HG03342 (cell line): ENCODE measurements at regions not wholly inside any gene's neighbourhood (a gene's known extent, or its start where the extent isn't known, plus 50 kb on each side); places are given as distances from the start of the nearest gene placed in this dataset.
"Not testable (repeated sequence)": the region's sequence is repeated elsewhere in the genome, so short reads cannot be mapped to it uniquely, and the experiment has no call there.

Experiments
- ATAC-seq: cut with Tn5 transposase; IDR thresholded peaks from one replicate; pipeline ENCODE4 v1.9.1; 2021; ENCODE audit warnings: mild to moderate bottlenecking, moderate library complexity; ENCODE audit not compliant: unreplicated experiment

DNA sequence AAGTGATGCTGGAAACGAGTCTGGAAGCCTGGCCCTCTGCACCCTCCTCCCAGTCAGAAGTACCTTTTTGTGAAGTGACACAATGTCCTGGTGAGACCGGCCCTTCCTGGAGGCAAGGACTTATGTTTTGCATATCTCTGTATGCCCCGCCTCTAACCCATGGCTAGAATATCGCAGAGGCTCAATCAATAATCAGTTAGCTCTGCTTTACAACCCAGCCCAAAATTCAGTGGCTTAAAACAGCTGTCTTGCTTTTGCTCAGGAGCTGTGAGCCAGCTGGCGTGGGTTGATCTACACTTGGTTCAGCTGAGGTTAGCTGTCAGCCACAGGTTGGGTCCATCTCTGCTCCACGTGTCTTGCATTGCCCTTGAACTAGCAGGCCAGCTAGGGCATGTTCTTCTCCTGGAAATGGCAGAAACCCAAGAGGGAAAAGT is 98.8 kb upstream of the METTL14 start:
- no peak for ATAC-seq

DNA sequence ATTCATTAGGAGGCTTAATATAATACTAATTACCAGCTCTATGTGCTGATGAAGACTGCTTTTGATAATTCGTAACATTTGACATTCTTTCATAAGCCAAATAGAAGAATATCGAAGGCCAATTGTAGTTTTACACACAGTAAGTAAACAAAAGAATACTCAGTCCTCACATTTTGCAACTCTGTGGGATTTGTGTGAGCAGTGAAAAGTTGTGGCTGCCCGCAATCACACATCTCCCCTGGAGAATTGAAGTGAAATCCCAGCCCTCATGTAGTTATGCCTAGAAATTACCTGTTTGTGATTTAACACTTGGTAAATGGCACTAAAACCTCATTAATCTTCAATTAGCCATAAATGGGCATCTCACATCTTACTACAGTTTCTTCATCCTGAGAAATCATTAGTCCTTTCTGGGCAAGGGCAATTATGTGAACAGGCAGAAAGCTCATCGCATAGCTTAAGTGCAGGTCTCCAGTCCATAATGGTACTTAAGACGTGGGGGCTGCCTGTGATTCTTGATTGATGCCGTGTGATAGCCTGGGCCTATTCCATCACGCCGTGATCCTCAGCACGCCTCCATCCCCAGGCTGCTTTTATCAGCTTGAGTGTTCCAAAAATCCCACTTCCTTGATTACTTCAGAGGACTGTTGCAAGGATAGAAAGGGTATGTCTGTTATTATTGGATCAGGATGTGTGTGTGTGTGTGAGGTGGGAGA is 97.9 kb upstream of the METTL14 start:
- ATAC-seq, result no peak

DNA sequence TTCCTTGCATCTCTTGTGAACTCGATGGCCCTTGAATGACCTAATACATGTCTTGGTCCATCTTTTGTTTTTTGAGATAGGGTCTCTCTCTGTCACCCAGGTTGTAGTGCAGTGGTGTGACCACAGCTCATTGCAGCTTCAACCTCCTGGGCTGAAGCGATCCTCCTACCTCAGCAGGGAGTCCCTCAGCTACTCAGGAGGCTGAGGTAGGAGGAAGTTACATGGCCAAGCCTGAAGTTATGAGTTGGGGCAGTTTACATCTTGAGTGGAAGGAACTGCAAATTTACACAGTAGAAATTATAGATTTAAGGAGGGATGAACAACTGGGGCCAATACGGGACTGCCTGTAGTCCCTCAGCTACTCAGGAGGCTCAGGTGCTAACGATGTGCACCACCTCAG is 97.2 kb upstream of the METTL14 start:
- no peak for ATAC-seq

DNA sequence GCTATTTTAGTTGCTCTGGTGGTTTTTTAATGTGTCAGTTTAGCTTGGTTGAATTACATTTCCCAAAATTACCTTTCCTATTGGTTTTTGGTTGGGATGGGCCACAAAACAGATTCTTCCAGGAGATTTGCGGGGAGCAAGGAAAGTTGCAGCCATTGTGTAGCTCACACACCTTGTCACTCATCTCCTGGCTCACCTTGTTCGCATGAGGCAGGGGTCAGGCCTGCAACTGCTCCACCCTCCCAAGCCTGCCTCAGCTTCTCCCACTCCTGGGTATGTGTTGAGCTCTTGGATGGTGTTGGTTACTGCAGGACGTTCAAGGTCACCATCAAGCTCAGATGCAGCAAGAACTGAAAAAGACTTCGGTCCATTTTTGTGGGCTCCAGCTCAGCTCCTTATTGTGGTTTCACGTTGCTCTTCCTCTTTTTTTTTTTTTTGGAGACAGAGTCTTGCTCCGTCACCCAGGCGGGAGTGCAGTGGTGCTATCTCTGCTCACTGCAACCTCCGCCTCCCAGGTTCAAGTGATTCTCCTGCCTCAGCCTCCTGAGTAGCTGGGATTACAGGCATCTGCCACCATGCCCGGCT is 95.6 kb upstream of the METTL14 start:
- ATAC-seq, result no peak

DNA sequence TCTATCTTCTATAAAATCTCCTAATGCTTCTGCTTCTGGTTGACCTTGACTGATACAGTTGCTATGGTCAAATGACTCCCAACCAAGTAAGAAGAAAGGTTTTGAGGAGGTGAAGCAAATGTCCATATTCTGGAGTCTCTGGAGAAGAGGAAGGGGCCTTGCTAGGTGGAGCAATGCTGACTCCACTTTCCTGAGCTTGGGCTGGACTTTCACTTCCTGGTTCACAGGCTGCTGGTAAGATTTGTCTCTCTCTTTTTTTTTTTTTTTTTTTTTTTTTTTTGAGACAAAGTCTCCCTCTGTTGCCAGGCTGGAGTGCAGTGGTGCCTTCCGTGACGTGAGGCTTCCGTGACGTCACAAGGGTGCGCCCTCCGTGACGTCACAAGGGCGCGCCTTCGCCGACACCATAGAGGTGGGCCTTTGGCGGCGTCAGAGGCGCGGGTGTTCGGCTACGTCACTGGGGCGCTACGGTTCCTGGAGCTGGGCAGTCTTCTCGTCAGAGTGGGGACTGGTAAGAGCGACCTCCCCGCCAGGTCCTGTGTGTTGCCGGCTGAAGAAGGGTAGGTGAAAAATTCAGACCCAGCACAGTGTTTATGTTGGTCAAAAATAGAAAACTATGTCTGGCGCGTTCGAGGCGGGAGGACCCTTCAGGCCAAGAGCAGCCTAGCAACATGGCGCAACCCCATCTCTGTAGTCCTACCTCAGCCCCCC is 93.7 kb upstream of the METTL14 start:
- peak; percentile 98 for ATAC-seq

DNA sequence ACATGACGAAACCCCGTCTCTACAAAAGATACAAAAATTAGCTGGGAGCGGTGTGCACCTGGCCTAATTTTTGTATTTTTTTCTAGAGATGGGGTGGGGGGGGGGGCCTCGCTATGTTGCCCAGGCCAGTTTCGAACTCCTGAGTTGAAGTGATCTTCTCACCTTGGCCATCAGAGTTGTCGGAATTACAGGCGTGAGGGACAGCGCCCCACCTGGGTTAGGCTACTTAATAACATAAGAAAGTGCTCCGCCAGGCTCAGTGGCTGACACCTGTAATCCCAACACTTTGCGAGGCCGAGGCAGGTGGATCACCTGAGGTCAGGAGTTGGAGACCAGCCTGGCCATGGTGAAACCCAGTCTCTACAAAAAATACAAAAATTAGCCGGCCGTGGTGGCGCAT is 92.9 kb upstream of the METTL14 start:
- not testable (repeated sequence) for ATAC-seq

DNA sequence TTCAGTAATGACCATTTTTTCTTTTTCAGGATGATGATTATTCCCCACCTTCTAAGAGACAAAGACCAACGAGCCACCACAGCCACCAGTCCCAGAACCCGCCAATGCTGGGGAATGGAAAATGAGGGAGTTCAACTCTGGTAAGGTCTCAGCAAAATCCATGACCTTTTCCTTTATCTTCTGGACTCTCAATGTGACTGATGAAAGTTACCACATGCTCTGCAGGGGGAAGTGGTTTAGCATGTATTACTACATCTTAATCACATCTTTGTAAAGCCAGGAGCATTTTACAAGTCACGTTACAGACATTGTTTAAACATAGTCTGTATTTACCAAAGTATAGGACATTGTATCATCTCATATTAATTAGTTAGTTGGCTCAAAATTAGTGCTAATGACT is 89.3 kb upstream of the METTL14 start:
- ATAC-seq, result not testable (repeated sequence)

DNA sequence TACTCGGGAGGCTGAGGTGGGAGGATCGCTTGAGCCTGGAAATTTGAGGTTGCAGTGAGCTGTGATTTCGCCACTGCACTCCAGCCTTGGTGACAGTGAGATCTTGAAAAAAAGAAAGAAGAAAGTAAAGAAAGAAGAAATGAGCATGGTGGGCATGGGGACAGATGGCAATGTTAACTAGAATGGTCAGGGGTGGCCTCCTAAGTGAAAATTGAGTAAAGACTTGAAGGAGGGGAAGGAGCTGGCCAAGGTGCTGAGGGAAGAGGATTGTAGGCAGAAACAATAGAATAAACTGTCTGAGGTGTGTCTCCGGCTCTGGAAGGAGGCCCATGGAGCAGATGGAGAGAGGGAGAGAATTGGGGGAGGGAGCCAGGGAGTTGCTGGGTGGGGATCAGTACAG is 60.1 kb upstream of the METTL14 start:
- not testable (repeated sequence) for ATAC-seq

DNA sequence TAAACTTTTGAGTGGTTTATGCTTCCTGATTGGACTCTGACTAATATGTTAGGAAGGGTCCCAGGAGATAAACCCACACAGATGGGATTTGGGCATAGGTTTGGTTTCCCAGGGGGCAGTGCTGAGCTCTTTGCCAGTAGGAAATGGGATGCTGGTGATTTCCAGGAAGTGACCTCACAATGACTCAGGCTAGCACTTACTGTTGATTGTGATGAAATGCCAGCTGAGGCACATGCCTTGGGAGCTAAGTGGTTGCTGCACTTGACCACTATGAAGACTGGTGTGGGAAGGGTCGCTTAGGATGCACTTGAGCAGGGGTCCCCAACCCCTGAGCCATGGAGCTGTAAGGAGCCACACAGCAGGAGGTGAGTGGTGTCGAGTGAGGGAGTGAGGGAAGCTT is 55.5 kb upstream of the METTL14 start:
- not testable (repeated sequence) for ATAC-seq

DNA sequence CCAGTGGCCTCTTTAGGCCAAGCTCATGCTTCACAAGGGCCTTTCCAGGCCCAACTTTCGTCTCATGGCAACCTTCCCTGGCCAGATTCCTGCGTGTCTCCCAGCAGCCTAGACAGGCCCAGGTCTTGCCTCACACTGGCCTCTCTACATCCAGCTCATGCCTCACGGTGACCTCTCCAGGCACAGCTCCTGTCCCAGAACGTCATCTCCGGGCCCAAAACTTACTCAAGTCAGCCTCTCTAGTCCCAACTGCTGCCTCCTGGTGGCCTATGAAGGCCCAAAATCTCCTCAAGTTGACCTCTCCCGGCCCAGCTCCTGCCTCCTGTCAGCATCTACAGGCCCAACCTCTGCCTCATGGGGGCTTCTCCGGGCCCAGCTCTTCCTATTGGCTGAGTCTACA is 54.3 kb upstream of the METTL14 start:
- ATAC-seq, result not testable (repeated sequence)

DNA sequence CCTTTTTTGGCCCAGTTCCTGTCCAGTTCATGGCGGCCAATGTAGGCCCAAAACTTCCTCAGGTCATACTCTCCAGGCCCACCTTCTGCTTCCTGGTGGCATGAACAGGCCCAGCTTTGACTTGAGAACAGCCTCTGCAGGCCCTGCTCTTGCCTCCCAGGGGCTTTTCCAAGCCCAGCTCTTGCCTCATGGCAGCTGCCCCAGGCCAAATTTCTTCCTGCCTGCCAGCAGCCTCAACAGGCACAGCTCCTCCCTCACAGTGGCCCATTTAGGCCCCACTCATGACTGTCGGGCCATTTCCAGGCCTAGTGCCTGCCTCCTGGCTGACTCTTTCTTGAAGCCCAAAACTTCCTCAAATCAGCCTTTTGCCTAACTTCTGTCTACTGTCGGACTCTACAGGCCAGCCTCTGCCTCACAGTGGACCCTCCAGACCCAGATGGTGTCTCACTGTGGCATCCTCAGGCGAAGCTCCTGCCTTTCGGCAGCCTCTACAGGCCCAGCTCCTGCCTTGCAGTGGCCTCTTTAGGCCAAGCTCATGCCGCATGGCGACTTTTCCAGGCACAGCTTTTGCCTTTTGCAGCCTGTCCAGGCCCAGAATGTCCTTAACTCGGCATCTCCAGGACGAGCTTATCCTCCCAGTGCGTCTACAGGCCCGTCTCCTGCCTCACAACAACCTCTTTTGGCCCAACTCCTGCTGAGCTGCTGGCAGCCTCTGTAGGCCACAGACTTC is 53.7 kb upstream of the METTL14 start:
- ATAC-seq, result not testable (repeated sequence)

DNA sequence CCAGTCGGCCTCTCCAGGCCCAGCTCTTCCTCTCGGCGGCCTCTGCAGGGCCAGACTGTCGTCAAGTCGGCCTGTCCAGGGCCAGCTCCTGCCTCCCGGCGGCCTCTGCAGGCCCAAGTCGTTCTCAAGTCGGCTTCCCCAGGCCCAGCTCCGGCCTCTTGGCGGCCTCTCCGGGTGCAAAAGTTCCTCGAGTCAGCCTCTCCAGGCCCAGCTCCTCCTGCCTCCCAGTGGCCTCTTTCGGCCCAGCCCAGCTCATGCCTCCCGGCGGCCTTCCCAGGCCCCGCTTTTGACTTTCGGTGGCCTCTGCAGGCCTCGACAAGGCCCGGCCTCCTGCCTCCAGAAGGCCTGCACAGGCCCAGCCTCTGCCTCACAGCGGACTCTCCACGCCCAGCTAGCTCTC is 51.7 kb upstream of the METTL14 start:
- not testable (repeated sequence) for ATAC-seq

DNA sequence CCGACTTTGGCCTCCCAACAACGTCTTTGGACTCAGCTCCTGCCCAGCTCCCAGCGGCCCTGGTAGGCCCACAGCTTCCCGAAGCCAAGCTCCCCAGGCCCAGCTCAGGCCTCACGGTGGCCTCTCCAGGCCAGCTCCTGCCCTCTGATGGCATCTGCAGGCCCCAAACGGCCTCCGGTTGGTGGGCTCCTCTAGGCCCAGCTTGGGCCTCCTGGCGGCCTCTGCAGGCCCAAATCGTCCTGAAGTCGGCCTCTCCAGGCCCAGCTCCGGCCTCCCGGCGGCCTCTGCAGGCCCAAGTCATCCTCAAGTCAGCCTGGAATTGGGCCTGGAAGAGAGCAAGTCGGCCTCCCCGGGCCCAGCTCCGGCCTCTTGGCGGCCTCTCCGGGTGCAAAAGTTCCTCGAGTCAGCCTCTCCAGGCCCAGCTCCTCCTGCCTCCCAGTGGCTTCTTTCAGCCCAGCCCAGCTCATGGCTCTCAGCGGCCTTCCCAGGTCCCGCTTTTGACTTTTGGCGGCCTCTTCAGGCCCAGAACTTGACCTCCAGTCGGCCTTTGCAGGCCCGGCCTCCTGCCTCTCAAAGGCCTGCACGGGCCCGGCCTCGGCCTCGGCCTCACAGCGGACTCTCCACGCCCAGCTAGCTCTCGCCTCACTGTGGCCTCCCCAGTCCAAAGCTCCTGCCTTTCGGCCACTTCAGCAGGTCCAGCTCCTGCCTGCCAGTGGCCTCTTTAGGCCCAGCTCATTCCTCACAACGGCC is 50.9 kb upstream of the METTL14 start:
- ATAC-seq, result not testable (repeated sequence)
